GM12891 (cell line): ENCODE measurements at regions not wholly inside any gene's neighbourhood (a gene's known extent, or its start where the extent isn't known, plus 50 kb on each side); places are given as distances from the start of the nearest gene placed in this dataset.

ENCODE experiments used
- POLR2A ChIP-seq: IDR thresholded peaks from 2 replicates; pipeline ENCODE4 v1.6.1; 2011; ENCODE audit warnings: low read depth, low read length, control low read depth
- TAF1 ChIP-seq: IDR thresholded peaks from 2 replicates; pipeline ENCODE4 v1.6.1; 2011; ENCODE audit warnings: low read depth, low read length, control low read depth

GRCh38 chr16:5966004-5966403 lies 868.4 kb upstream of the EEF2KMT start:
- TF ChIP-seq TAF1 (no peak), POLR2A (no peak)
